HCT116 (cell line): ENCODE measurements at regions not wholly inside any gene's neighbourhood (a gene's known extent, or its start where the extent isn't known, plus 50 kb on each side); places are given as distances from the start of the nearest gene placed in this dataset.

ENCODE experiments used
- ATAC-seq: fragments of 200-7000 bp; cut with Tn5 transposase; 2 replicates; pipeline ENCODE4 v1.9.1; 2020; ENCODE audit warnings: mild to moderate bottlenecking, moderate library complexity
- BruUV-seq: library from RNA; stranded (reverse); fragments of 400-500 nt; replicated peaks from 2 replicates; lab custom pipeline; 2021; lab: Mats Ljungman, UMichigan
- CTCF ChIA-PET: fragments of 300-600 bp; sonication (Branson Sonifier 250); formaldehyde crosslinking; loops from one replicate; lab custom pipeline; 2021; ENCODE audit warnings: antibody characterized with exemption; lab: Charles Lee
- POLR2A ChIA-PET: fragments of 300-600, 350-600 bp; sonication (Branson Sonifier 250); formaldehyde crosslinking; loops from one replicate; lab custom pipeline; 2021; ENCODE audit warnings: antibody characterized with exemption; lab: Charles Lee
- RAD21 ChIA-PET, 2 experiments: fragments of 300-600 bp; sonication (Branson Sonifier 250); formaldehyde crosslinking; loops; one replicate each; lab custom pipeline; 2023; ENCODE audit warnings: low total read pairs in 2 of 2; ENCODE audit not compliant: uncharacterized antibody in 2 of 2, unreplicated experiment in 2 of 2, low non-redundant PET in 1 of 2; lab: Charles Lee
- DNase-seq: peaks from one replicate; pipeline ENCODE4 v3.0.0-alpha.2; 2010; ENCODE audit warnings: low read depth, low spot score
- H2AFZ ChIP-seq: fragments of 200-600 bp; shearing (Covaris generic), sonication (generic); 2 replicates; pipeline ENCODE4 v1.6.1; 2017; ENCODE audit warnings: low read depth, mixed run types, mixed read lengths, antibody characterized with exemption, low read length; ENCODE audit not compliant: poor library complexity, severe bottlenecking
- H3K27ac ChIP-seq: 2 replicates; pipeline ENCODE4 v1.5.1; 2012; ENCODE audit warnings: low read depth, low read length
- H3K27me3 ChIP-seq: fragments of 200-600 bp; sonication (generic); 2 replicates; pipeline ENCODE4 v1.6.1; 2016; ENCODE audit warnings: mixed run types, low read length, mixed read lengths; ENCODE audit not compliant: insufficient read depth
- H3K36me3 ChIP-seq, 2 experiments: fragments of 200-500 bp in 1 of 2; fragments of 200-600 bp in 1 of 2; sonication (Bioruptor generic) in 1 of 2; sonication (generic) in 1 of 2; 2 replicates each; pipeline versions ENCODE4 v1.5.1 to v1.6.1; 2014 to 2016; ENCODE audit warnings: low read length in 2 of 2, inconsistent platforms in 1 of 2, mixed read lengths in 1 of 2, mixed run types in 1 of 2; ENCODE audit not compliant: insufficient read depth in 2 of 2, control insufficient read depth in 1 of 2
- H3K4me1 ChIP-seq, 2 experiments: fragments of 200-600 bp in 1 of 2; sonication (generic) in 1 of 2; 2 replicates each; pipeline versions ENCODE4 v1.5.1 to v1.6.1; 2012 to 2017; ENCODE audit warnings: low read length in 2 of 2, inconsistent platforms in 1 of 2, mild to moderate bottlenecking in 1 of 2, mixed read lengths in 1 of 2, mixed run types in 1 of 2, moderate library complexity in 1 of 2; ENCODE audit not compliant: insufficient read depth in 2 of 2, control insufficient read depth in 1 of 2
- H3K4me2 ChIP-seq: fragments of 200-600 bp; sonication (generic); 2 replicates; pipeline ENCODE4 v1.6.1; 2017; ENCODE audit warnings: mixed run types, low read length, mixed read lengths
- H3K4me3 ChIP-seq, 2 experiments: fragments of 200-600 bp in 1 of 2; sonication (generic) in 1 of 2; replicated peaks in 1 of 2; 2 replicates each; pipeline ENCODE4 v1.5.1; 2011 to 2016; ENCODE audit warnings: low read length in 2 of 2, control low read depth in 1 of 2, low read depth in 1 of 2, mild to moderate bottlenecking in 1 of 2, mixed read lengths in 1 of 2, mixed run types in 1 of 2
- H3K79me2 ChIP-seq: fragments of 200-600 bp; sonication (generic); 2 replicates; pipeline ENCODE4 v1.6.1; 2017; ENCODE audit warnings: mild to moderate bottlenecking, mixed run types, low read length, moderate library complexity, mixed read lengths; ENCODE audit not compliant: insufficient read depth
- H3K9ac ChIP-seq: fragments of 200-600 bp; sonication (generic); 2 replicates; pipeline ENCODE4 v1.6.1; 2016; ENCODE audit warnings: low read length, mixed read lengths
- H3K9me2 ChIP-seq: fragments of 200-600 bp; sonication (generic), shearing (Covaris generic); 2 replicates; pipeline ENCODE4 v1.6.1; 2017; ENCODE audit warnings: mixed run types, mild to moderate bottlenecking, moderate library complexity; ENCODE audit not compliant: insufficient read depth
- H3K9me3 ChIP-seq, 2 experiments: fragments of 200-500 bp in 1 of 2; fragments of 200-600 bp in 1 of 2; sonication (Bioruptor generic) in 1 of 2; sonication (generic) in 1 of 2; 2 replicates each; pipeline ENCODE4 v1.6.1; 2014 to 2017; ENCODE audit warnings: low read length in 2 of 2, mixed read lengths in 2 of 2, inconsistent platforms in 1 of 2, low read depth in 1 of 2, mild to moderate bottlenecking in 1 of 2, mixed run types in 1 of 2, moderate library complexity in 1 of 2; ENCODE audit not compliant: control insufficient read depth in 1 of 2, insufficient read depth in 1 of 2
- H4K20me1 ChIP-seq: fragments of 200-600 bp; sonication (generic), shearing (Covaris generic); 2 replicates; pipeline ENCODE4 v1.6.1; 2017; ENCODE audit warnings: mixed run types, mild to moderate bottlenecking, moderate library complexity; ENCODE audit not compliant: insufficient read depth
- ATF3 ChIP-seq: IDR thresholded peaks from 2 replicates; pipeline ENCODE4 v1.6.1; 2012
- CBX3 ChIP-seq: IDR thresholded peaks from 2 replicates; pipeline ENCODE4 v1.6.1; 2012; ENCODE audit warnings: low read depth
- EGR1 ChIP-seq: IDR thresholded peaks from 2 replicates; pipeline ENCODE4 v1.6.1; 2012; ENCODE audit warnings: low read depth
- EZH2 ChIP-seq: fragments of 200-600 bp; sonication (generic); IDR thresholded peaks from 2 replicates; pipeline ENCODE4 v1.6.1; 2017; ENCODE audit warnings: antibody characterized with exemption, mixed run types
- MAX ChIP-seq: IDR thresholded peaks from 2 replicates; pipeline ENCODE4 v1.6.1; 2012
- POLR2A ChIP-seq: IDR thresholded peaks from 2 replicates; pipeline ENCODE4 v1.7.0; 2011; ENCODE audit warnings: borderline replicate concordance; ENCODE audit not compliant: insufficient read depth, insufficient read length; ENCODE audit errors: extremely low read depth
- POLR2AphosphoS5 ChIP-seq: IDR thresholded peaks from 2 replicates; pipeline ENCODE4 v1.6.1; 2011; ENCODE audit warnings: mild to moderate bottlenecking, low read depth, low read length, moderate library complexity
- RAD21 ChIP-seq: IDR thresholded peaks from 2 replicates; pipeline ENCODE4 v1.6.1; 2012; ENCODE audit warnings: low read depth, mild to moderate bottlenecking
- SIN3A ChIP-seq: IDR thresholded peaks from 2 replicates; pipeline ENCODE4 v1.6.1; 2012; ENCODE audit warnings: low read depth
- SP1 ChIP-seq: IDR thresholded peaks from 2 replicates; pipeline ENCODE4 v1.6.1; 2012; ENCODE audit warnings: low read depth
- YY1 ChIP-seq: IDR thresholded peaks from 2 replicates; pipeline ENCODE4 v1.6.1; 2011; ENCODE audit warnings: low read length, low read depth, moderate library complexity, mild to moderate bottlenecking; ENCODE audit not compliant: insufficient replicate concordance; ENCODE audit errors: extremely low read depth
- ZFX ChIP-seq: fragments of 450-650 bp; IDR thresholded peaks from 2 replicates; pipeline ENCODE4 v1.6.1; 2017
- intact Hi-C: fragments of 100-400 bp; cut with micrococcal nuclease; formaldehyde crosslinking; loops from 2 replicates; pipeline ENCODE4 v1.10.0; 2022
- TF ChIP-seq, protein P1 (sequence below): IDR thresholded peaks from 2 replicates; pipeline ENCODE4 v1.6.1; 2011; ENCODE audit warnings: mild to moderate bottlenecking, low read length, moderate library complexity; ENCODE audit not compliant: insufficient replicate concordance; ENCODE audit errors: extremely low read depth

GRCh38 chr5:19200251-19200650 lies 787.7 kb downstream of the CDH18 start:
- POLR2A ChIA-PET = no interaction called here
- CTCF ChIA-PET = no interaction called here
- H3K4me1 ChIP-seq = no peaks in the 10 kb centered on the region
- intact Hi-C loops = no loop called here
- no peak overlapping the region for H3K9ac ChIP-seq
- no peak overlapping the region for H3K4me2 ChIP-seq
- ATAC-seq = no peak
- H3K79me2 ChIP-seq = no peaks in the 10 kb centered on the region
- H3K27me3 ChIP-seq = no peaks in the 10 kb centered on the region
- H4K20me1 ChIP-seq = no peaks in the 10 kb centered on the region
- no peaks in the 10 kb centered on the region for H3K36me3 ChIP-seq
- no peak overlapping the region for H2AFZ ChIP-seq
- TF ChIP-seq CBX3 (no peak), YY1 (no peak), POLR2AphosphoS5 (no peak), SP1 (no peak), ZFX (no peak), SIN3A (no peak), ATF3 (no peak), POLR2A (no peak), RAD21 (no peak), EZH2 (no peak), MAX (no peak), EGR1 (no peak)
- TF ChIP-seq, protein P1, sequence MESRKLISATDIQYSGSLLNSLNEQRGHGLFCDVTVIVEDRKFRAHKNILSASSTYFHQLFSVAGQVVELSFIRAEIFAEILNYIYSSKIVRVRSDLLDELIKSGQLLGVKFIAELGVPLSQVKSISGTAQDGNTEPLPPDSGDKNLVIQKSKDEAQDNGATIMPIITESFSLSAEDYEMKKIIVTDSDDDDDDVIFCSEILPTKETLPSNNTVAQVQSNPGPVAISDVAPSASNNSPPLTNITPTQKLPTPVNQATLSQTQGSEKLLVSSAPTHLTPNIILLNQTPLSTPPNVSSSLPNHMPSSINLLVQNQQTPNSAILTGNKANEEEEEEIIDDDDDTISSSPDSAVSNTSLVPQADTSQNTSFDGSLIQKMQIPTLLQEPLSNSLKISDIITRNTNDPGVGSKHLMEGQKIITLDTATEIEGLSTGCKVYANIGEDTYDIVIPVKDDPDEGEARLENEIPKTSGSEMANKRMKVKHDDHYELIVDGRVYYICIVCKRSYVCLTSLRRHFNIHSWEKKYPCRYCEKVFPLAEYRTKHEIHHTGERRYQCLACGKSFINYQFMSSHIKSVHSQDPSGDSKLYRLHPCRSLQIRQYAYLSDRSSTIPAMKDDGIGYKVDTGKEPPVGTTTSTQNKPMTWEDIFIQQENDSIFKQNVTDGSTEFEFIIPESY = no peak
- no peak for DNase-seq
- no peak overlapping the region for H3K4me3 ChIP-seq
- peaks cover 6 to 23% of the 10 kb centered on the region in 2 experiments; a peak in 2 of 4 replicates for H3K9me3 ChIP-seq
- H3K27ac ChIP-seq = no peak overlapping the region
- BruUV-seq = no TSS peak
- H3K9me2 ChIP-seq = no peaks in the 10 kb centered on the region
- RAD21 ChIA-PET = no interaction called here
